GM23248 (cell line): ENCODE measurements at regions not wholly inside any gene's neighbourhood (a gene's known extent, or its start where the extent isn't known, plus 50 kb on each side); places are given as distances from the start of the nearest gene placed in this dataset.

Experiments used
- DNase-seq: peaks from one replicate; pipeline ENCODE4 v3.0.0-alpha.2; 2015
- H2AFZ ChIP-seq: fragments of 200-600 bp; sonication (generic); 2 replicates; pipeline ENCODE4 v1.6.1; 2016; ENCODE audit warnings: antibody characterized with exemption
- H3F3A ChIP-seq: fragments of 200-600 bp; sonication (generic); 2 replicates; pipeline ENCODE4 v1.6.1; 2016; ENCODE audit warnings: mild to moderate bottlenecking, antibody characterized with exemption, mixed run types; ENCODE audit not compliant: insufficient read depth
- H3K27ac ChIP-seq: fragments of 200-600 bp; sonication (generic); 2 replicates; pipeline ENCODE4 v1.5.1; 2016; ENCODE audit warnings: mild to moderate bottlenecking
- H3K27me3 ChIP-seq: fragments of 200-600 bp; sonication (generic); replicated peaks from 2 replicates; pipeline ENCODE4 v1.6.1; 2016; ENCODE audit warnings: mild to moderate bottlenecking; ENCODE audit not compliant: insufficient read depth
- H3K36me3 ChIP-seq: fragments of 200-600 bp; sonication (generic); 2 replicates; pipeline ENCODE4 v1.6.1; 2016; ENCODE audit warnings: low read depth, mild to moderate bottlenecking
- H3K4me1 ChIP-seq: fragments of 200-600 bp; sonication (generic); 2 replicates; pipeline ENCODE4 v1.6.1; 2016; ENCODE audit warnings: mild to moderate bottlenecking; ENCODE audit not compliant: insufficient read depth
- H3K4me2 ChIP-seq: fragments of 200-600 bp; sonication (generic); one replicate; pipeline ENCODE4 v1.6.1; 2016; ENCODE audit warnings: mild to moderate bottlenecking; ENCODE audit not compliant: unreplicated experiment
- H3K4me3 ChIP-seq: fragments of 200-600 bp; sonication (generic); 2 replicates; pipeline ENCODE4 v1.5.1; 2016; ENCODE audit warnings: mild to moderate bottlenecking
- H3K79me2 ChIP-seq: fragments of 200-600 bp; sonication (generic); 2 replicates; pipeline ENCODE4 v1.6.1; 2016; ENCODE audit warnings: mild to moderate bottlenecking; ENCODE audit not compliant: insufficient read depth
- H3K9ac ChIP-seq: fragments of 200-600 bp; sonication (generic); 2 replicates; pipeline ENCODE4 v1.6.1; 2016; ENCODE audit warnings: mild to moderate bottlenecking
- H3K9me2 ChIP-seq: fragments of 200-600 bp; sonication (generic); 2 replicates; pipeline ENCODE4 v1.6.1; 2016; ENCODE audit warnings: mixed run types, mild to moderate bottlenecking, moderate library complexity; ENCODE audit not compliant: insufficient read depth
- H3K9me3 ChIP-seq: fragments of 200-600 bp; sonication (generic); one replicate; pipeline ENCODE4 v1.6.1; 2017; ENCODE audit warnings: low read depth
- H4K20me1 ChIP-seq: fragments of 200-600 bp; sonication (generic); 2 replicates; pipeline ENCODE4 v1.6.0; 2016; ENCODE audit not compliant: insufficient read depth
- EZH2 ChIP-seq: fragments of 200-600 bp; sonication (generic); IDR thresholded peaks from 2 replicates; pipeline ENCODE4 v1.6.1; 2018; ENCODE audit warnings: antibody characterized with exemption, mild to moderate bottlenecking; ENCODE audit not compliant: insufficient read depth, poor library complexity, severe bottlenecking
- EZH2phosphoT487 ChIP-seq: fragments of 200-600 bp; sonication (generic); IDR thresholded peaks from 2 replicates; pipeline ENCODE4 v1.6.1; 2018; ENCODE audit warnings: antibody characterized with exemption, moderate library complexity, mild to moderate bottlenecking, low read depth; ENCODE audit not compliant: insufficient read depth
- WGBS, 2 experiments: methylation state at CpG; one replicate each; pipeline ENCODE4 v1.1.6; 2015 to 2017; ENCODE audit warnings: low lambda C conversion rate in 2 of 2, low coverage in 1 of 2; ENCODE audit errors: missing lambda C conversion rate in 2 of 2; 5-methylcytosine and 5-hydroxymethylcytosine counted together
- in situ Hi-C: fragments of 300-500 bp; cut with MboI; formaldehyde crosslinking; loops from 2 replicates; pipeline ENCODE4 v1.15.0; 2020

- Histone ChIP-seq H3K9me3 (no peaks in the 10 kb centered on the region), H3K27me3 (no peaks in the 10 kb centered on the region), H4K20me1 (no peaks in the 10 kb centered on the region), H3K36me3 (no peaks in the 10 kb centered on the region), H3K79me2 (no peaks in the 10 kb centered on the region), H3F3A (no peaks in the 10 kb centered on the region), H3K4me1 (no peaks in the 10 kb centered on the region), H3K9ac (no peak overlapping the region), H3K4me2 (no peak overlapping the region), H3K4me3 (no peak overlapping the region), H2AFZ (no peak overlapping the region), H3K9me2 (no peaks in the 10 kb centered on the region), H3K27ac (no peak overlapping the region)
- WGBS, 2 experiments: 57 to 61% methylated on average over 1 of the region's 1 CpG
- TF ChIP-seq EZH2phosphoT487: no peak
- TF ChIP-seq EZH2: no peak
- in situ Hi-C loops: no loop called here
- no peak for DNase-seq
Observed at GRCh38 chr13:57933606-57934005, 302.1 kb downstream of the PCDH17 start.

- no peaks in the 10 kb centered on the region for H3K27me3 ChIP-seq
- H3K9me2 ChIP-seq: no peaks in the 10 kb centered on the region
- no peak overlapping the region for H3K9ac ChIP-seq
- no peaks in the 10 kb centered on the region for H3K9me3 ChIP-seq
- H3K4me3 ChIP-seq: no peak overlapping the region
- WGBS, 2 experiments: 16 to 22% methylated on average over 3 of the region's 3 CpGs
- no peaks in the 10 kb centered on the region for H3K79me2 ChIP-seq
- DNase-seq: no peak
- in situ Hi-C loops: no loop called here
- no peaks in the 10 kb centered on the region for H3K4me1 ChIP-seq
- no peaks in the 10 kb centered on the region for H3F3A ChIP-seq
- no peak overlapping the region for H3K27ac ChIP-seq
- no peak for TF ChIP-seq EZH2
- no peak for TF ChIP-seq EZH2phosphoT487
- H2AFZ ChIP-seq: no peak overlapping the region
- no peaks in the 10 kb centered on the region for H4K20me1 ChIP-seq
- H3K4me2 ChIP-seq: no peak overlapping the region
- no peaks in the 10 kb centered on the region for H3K36me3 ChIP-seq
Observed at GRCh38 chr13:57935965-57936364, 304.4 kb downstream of the PCDH17 start.

- Histone ChIP-seq H3K9ac (no peak overlapping the region), H3K9me2 (no peaks in the 10 kb centered on the region), H3K27me3 (no peaks in the 10 kb centered on the region), H3F3A (no peaks in the 10 kb centered on the region), H3K4me2 (no peak overlapping the region), H4K20me1 (no peaks in the 10 kb centered on the region), H3K36me3 (no peaks in the 10 kb centered on the region), H3K9me3 (no peaks in the 10 kb centered on the region), H2AFZ (no peak overlapping the region), H3K27ac (no peak overlapping the region), H3K4me1 (no peaks in the 10 kb centered on the region), H3K4me3 (no peak overlapping the region), H3K79me2 (no peaks in the 10 kb centered on the region)
- TF ChIP-seq EZH2 (no peak), EZH2phosphoT487 (no peak)
- in situ Hi-C loops: no loop called here
- WGBS, 2 experiments: 0 to 9% methylated on average over 1 of the region's 1 CpG
- DNase-seq: no peak
Observed at GRCh38 chr13:57946361-57946760, 314.8 kb downstream of the PCDH17 start.

GRCh38 chr13:57948884-57949283, 317.3 kb downstream of the PCDH17 start:
- Histone ChIP-seq H3K4me3 (no peak overlapping the region), H3K4me1 (no peaks in the 10 kb centered on the region), H3K27ac (no peak overlapping the region), H3K9ac (no peak overlapping the region), H4K20me1 (no peaks in the 10 kb centered on the region), H3K27me3 (no peaks in the 10 kb centered on the region), H3K4me2 (no peak overlapping the region), H3F3A (no peaks in the 10 kb centered on the region), H3K79me2 (no peaks in the 10 kb centered on the region), H3K36me3 (no peaks in the 10 kb centered on the region), H3K9me2 (no peaks in the 10 kb centered on the region), H3K9me3 (no peaks in the 10 kb centered on the region), H2AFZ (no peak overlapping the region)
- DNase-seq: no peak
- 7 to 8% methylated on average over 3 of the region's 3 CpGs for WGBS, 2 experiments
- TF ChIP-seq EZH2phosphoT487 (no peak), EZH2 (no peak)
- in situ Hi-C loops: no loop called here

- no peaks in the 10 kb centered on the region for H3K36me3 ChIP-seq
- H2AFZ ChIP-seq: no peak overlapping the region
- DNase-seq: no peak
- no peaks in the 10 kb centered on the region for H3K4me1 ChIP-seq
- H3K4me2 ChIP-seq: no peak overlapping the region
- no peaks in the 10 kb centered on the region for H3F3A ChIP-seq
- in situ Hi-C loops: no loop called here
- H3K9ac ChIP-seq: no peak overlapping the region
- no peak overlapping the region for H3K27ac ChIP-seq
- H3K4me3 ChIP-seq: no peak overlapping the region
- H3K27me3 ChIP-seq: no peaks in the 10 kb centered on the region
- H4K20me1 ChIP-seq: no peaks in the 10 kb centered on the region
- TF ChIP-seq EZH2phosphoT487: no peak
- no peak for TF ChIP-seq EZH2
- H3K79me2 ChIP-seq: no peaks in the 10 kb centered on the region
- WGBS, 2 experiments: 9 to 16% methylated on average over 1 of the region's 1 CpG
- H3K9me3 ChIP-seq: no peaks in the 10 kb centered on the region
- no peaks in the 10 kb centered on the region for H3K9me2 ChIP-seq
Observed at GRCh38 chr13:57969951-57970350, 338.4 kb downstream of the PCDH17 start.
